Gastrocnemius medialis (tissue), 4 donors: ENCODE measurements at regions not wholly inside any gene's neighbourhood (a gene's known extent, or its start where the extent isn't known, plus 50 kb on each side); places are given as distances from the start of the nearest gene placed in this dataset.

ENCODE experiments used
- ATAC-seq, 2 donors: fragments of 150-250 bp; one replicate each; pipeline ENCODE4 v1.9.1; 2016
- DNase-seq, 2 donors: peaks; one replicate each; pipeline ENCODE4 v3.0.0-alpha.2; 2019
- H3K27ac ChIP-seq, 4 donors: fragments of 200-600 bp; sonication (generic); 1 replicate in 1 of 4; 2 replicates in 3 of 4; pipeline ENCODE4 v1.5.1; 2016 to 2018; ENCODE audit warnings: mild to moderate bottlenecking in 2 of 4, moderate library complexity in 1 of 4
- H3K27me3 ChIP-seq, 3 donors: fragments of 200-600 bp; sonication (generic) in 2 of 3; 1 replicate in 1 of 3; 2 replicates in 2 of 3; pipeline versions ENCODE4 v1.5.1 to v1.6.0; 2016 to 2019; ENCODE audit warnings: mild to moderate bottlenecking in 1 of 3, moderate library complexity in 1 of 3
- H3K36me3 ChIP-seq, 2 donors: fragments of 200-600 bp; sonication (generic) in 1 of 2; one replicate each; pipeline ENCODE4 v1.5.1; 2017 to 2018
- H3K4me1 ChIP-seq, 2 donors: fragments of 200-600 bp; sonication (generic) in 1 of 2; one replicate each; pipeline ENCODE4 v1.5.1; 2016 to 2017; ENCODE audit warnings: mild to moderate bottlenecking in 2 of 2
- H3K4me3 ChIP-seq, 4 donors: fragments of 200-600 bp; sonication (generic) in 3 of 4; 1 replicate in 1 of 4; 2 replicates in 3 of 4; pipeline ENCODE4 v1.5.1; 2016 to 2019; ENCODE audit warnings: mild to moderate bottlenecking in 2 of 4
- H3K9me3 ChIP-seq, 3 donors: fragments of 200-600 bp; sonication (generic) in 2 of 3; 1 replicate in 1 of 3; 2 replicates in 2 of 3; pipeline ENCODE4 v1.5.1; 2016 to 2019
- POLR2A ChIP-seq, 2 donors: fragments of 450-650 bp; IDR thresholded peaks; one replicate each; pipeline ENCODE4 v1.6.1; 2017; ENCODE audit warnings: antibody characterized with exemption in 2 of 2, mild to moderate bottlenecking in 2 of 2, moderate library complexity in 2 of 2
- in situ Hi-C, 4 donors: fragments of 200-750 bp; cut with MboI; loops; one replicate each; pipeline versions ENCODE4 v1.15.0 to v1.8.0; 2017; ENCODE audit warnings: low sequenced_read_pairs in 4 of 4
- intact Hi-C: fragments of 100-400 bp; cut with DNase I; formaldehyde crosslinking; loops from one replicate; pipeline ENCODE4 v1.15.1; 2023; ENCODE audit warnings: low total_unique reads
- TF ChIP-seq, protein P1 (sequence below), 5 experiments: fragments of 450-650 bp in 3 of 5; fragments of 200-600 bp in 2 of 5; sonication (generic) in 2 of 5; IDR thresholded peaks in 4 of 5; conservative IDR thresholded peaks in 1 of 5; 1 replicate in 4 of 5; 2 replicates in 1 of 5; pipeline ENCODE4 v1.5.1; 2016 to 2019; ENCODE audit warnings: antibody characterized with exemption in 5 of 5, mild to moderate bottlenecking in 3 of 5, moderate library complexity in 3 of 5

DNA sequence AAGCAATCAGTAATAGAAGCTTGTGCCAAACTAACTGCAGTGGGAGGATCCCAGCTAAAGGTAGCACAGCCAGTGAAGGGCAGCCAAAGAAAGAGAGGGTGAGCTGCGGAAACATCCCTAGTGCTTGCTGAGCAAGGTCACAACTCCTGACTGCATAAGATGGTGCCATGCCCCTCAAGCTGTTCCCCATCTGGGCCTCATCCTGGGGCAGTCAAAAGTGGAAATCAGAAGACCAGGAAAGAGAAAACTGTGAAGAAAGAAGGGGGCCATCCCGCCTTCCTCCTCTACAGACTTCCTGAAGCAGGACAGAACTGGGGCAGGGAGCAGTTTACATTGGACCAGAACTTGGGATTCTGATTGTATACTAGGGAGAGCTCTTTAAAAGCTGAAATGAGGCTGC is 159.2 kb downstream of the TNFSF13B start:
- no peaks in the 10 kb centered on the region for H3K27me3 ChIP-seq
- H3K4me1 ChIP-seq: no peaks in the 10 kb centered on the region
- intact Hi-C loops (no loop called here), in situ Hi-C loops (no loop called here)
- DNase-seq (no peak), ATAC-seq (no peak)
- H3K36me3 ChIP-seq: no peaks in the 10 kb centered on the region
- TF ChIP-seq POLR2A (IDR thresholded peaks at IDR 0.05): no peak
- TF ChIP-seq, protein P1, sequence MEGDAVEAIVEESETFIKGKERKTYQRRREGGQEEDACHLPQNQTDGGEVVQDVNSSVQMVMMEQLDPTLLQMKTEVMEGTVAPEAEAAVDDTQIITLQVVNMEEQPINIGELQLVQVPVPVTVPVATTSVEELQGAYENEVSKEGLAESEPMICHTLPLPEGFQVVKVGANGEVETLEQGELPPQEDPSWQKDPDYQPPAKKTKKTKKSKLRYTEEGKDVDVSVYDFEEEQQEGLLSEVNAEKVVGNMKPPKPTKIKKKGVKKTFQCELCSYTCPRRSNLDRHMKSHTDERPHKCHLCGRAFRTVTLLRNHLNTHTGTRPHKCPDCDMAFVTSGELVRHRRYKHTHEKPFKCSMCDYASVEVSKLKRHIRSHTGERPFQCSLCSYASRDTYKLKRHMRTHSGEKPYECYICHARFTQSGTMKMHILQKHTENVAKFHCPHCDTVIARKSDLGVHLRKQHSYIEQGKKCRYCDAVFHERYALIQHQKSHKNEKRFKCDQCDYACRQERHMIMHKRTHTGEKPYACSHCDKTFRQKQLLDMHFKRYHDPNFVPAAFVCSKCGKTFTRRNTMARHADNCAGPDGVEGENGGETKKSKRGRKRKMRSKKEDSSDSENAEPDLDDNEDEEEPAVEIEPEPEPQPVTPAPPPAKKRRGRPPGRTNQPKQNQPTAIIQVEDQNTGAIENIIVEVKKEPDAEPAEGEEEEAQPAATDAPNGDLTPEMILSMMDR (IDR thresholded peaks at IDR 0.05 in 4 of 5, conservative IDR thresholded peaks at IDR 0.05 in 1 of 5): no peak
- H3K27ac ChIP-seq: no peak overlapping the region
- no peak overlapping the region for H3K4me3 ChIP-seq
- no peaks in the 10 kb centered on the region for H3K9me3 ChIP-seq

DNA sequence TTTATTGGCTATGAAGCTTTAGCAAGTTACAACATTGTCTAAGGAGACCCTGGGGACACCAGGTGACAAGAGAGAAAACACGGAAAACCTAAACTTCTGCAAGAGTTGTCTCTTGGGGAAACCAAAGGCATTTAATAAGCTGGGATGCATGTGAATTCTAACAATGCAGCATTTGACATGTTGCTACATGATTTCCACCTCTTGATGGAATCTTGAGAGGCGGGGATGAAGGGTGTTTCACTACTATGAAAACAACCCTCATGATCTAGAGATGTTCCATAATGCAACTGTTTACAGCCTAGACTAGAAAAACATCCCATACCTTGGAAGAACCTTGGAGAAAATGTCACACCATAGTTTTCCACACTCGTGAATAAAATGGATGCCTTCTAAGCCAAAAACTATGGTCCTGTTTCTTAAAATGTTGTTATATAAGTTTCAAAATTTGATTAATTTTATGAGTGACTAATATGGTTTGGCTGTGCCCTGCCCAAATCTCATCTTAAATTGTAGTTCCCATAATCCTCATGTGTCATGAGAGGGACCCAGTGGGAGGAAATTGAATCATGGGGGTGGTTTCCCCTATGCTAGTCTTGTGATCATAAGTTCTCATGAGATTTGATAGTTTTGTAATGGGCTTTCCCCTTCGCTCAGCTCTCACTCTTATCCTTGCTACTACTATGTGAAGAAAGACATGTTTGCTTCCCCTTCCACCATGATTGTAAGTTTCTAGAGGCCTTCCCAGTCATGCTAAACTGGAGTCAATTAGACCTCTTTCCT is 164.6 kb downstream of the TNFSF13B start:
- Histone ChIP-seq H3K27me3 (no peaks in the 10 kb centered on the region), H3K4me3 (no peak overlapping the region), H3K9me3 (no peaks in the 10 kb centered on the region), H3K27ac (no peak overlapping the region), H3K4me1 (no peaks in the 10 kb centered on the region), H3K36me3 (no peaks in the 10 kb centered on the region)
- TF ChIP-seq POLR2A (IDR thresholded peaks at IDR 0.05): no peak
- TF ChIP-seq, protein P1 (IDR thresholded peaks at IDR 0.05 in 4 of 5, conservative IDR thresholded peaks at IDR 0.05 in 1 of 5): no peak
- intact Hi-C loops (no loop called here), in situ Hi-C loops (no loop called here)
- DNase-seq: no peak
- no peak for ATAC-seq

DNA sequence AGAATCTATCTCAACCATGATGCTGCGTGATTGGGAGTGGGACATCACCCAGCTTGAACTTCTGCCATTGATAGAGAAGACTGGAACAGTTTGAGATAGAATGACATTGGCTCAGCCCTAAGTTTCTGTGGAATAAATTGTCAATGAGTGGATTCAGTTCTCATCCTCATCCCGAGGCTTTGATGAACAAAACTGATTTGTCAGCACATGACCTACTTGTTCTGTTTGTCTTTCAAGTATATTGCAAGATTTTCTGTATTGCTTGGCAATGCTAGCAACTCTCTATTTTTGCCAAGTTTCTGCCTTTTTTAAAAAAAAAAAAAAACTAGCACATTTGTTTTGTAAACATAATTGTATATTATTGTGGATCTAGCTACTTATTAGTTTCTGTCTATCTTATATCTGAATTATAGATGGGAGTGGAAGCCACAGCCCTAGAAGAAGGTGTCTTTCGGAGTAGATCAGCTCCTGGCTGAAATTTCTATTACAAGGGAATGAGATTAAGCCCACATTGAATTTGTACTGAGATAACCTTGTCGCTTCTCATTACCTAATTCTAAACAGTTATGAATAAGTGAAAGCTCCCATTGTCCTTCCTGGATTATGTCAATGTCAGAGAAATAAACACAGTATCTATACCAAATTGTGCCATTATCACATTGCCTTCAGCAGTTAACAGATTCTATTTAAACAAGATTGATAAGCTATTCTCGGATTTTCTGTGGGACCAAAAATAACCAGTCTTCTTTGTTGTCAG is 166.1 kb downstream of the TNFSF13B start:
- ATAC-seq: no peak
- in situ Hi-C loops: no loop called here
- Histone ChIP-seq H3K4me1 (no peaks in the 10 kb centered on the region), H3K4me3 (no peak overlapping the region), H3K9me3 (no peaks in the 10 kb centered on the region), H3K27me3 (no peaks in the 10 kb centered on the region), H3K36me3 (no peaks in the 10 kb centered on the region), H3K27ac (no peak overlapping the region)
- TF ChIP-seq POLR2A (IDR thresholded peaks at IDR 0.05): no peak
- TF ChIP-seq, protein P1 (IDR thresholded peaks at IDR 0.05 in 4 of 5, conservative IDR thresholded peaks at IDR 0.05 in 1 of 5): no peak
- DNase-seq: no peak
- intact Hi-C loops: no loop called here

DNA sequence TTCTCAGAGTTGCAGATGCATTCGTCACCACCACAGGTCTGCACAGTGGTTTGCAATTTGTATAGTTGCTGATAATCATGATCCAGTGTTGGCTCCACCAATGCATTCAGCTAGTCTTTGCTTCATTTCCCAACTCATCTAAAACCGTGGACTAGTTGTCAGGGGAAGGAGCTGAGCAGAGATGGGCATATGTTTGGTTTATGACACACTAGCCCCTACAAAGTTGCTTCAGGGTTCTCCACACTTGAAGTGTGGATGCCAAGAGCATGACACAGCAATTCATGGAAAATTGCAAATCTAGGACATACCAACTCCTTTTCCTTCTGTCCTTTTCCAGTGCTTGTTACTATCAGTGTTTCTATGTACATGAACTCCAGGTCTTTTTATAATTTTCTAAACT is 168.0 kb downstream of the TNFSF13B start:
- ATAC-seq (no peak), DNase-seq (no peak)
- Histone ChIP-seq H3K4me1 (no peaks in the 10 kb centered on the region), H3K27ac (no peak overlapping the region), H3K4me3 (no peak overlapping the region), H3K36me3 (no peaks in the 10 kb centered on the region), H3K27me3 (no peaks in the 10 kb centered on the region), H3K9me3 (no peaks in the 10 kb centered on the region)
- intact Hi-C loops: no loop called here
- TF ChIP-seq, protein P1 (IDR thresholded peaks at IDR 0.05 in 4 of 5, conservative IDR thresholded peaks at IDR 0.05 in 1 of 5): no peak
- no peak for TF ChIP-seq POLR2A (IDR thresholded peaks at IDR 0.05)
- in situ Hi-C loops: no loop called here
